DND-41 (cell line): ENCODE measurements at regions not wholly inside any gene's neighbourhood (a gene's known extent, or its start where the extent isn't known, plus 50 kb on each side); places are given as distances from the start of the nearest gene placed in this dataset.

Source experiments
- CTCF ChIP-seq: IDR thresholded peaks from 2 replicates; pipeline ENCODE4 v1.5.1; 2012; ENCODE audit warnings: borderline replicate concordance, low read length, moderate library complexity, mild to moderate bottlenecking; ENCODE audit not compliant: poor library complexity, severe bottlenecking; ENCODE audit errors: extremely low read depth
- EZH2 ChIP-seq: IDR thresholded peaks from 3 replicates; pipeline ENCODE4 v1.6.1; 2012; ENCODE audit warnings: borderline replicate concordance, low read depth, mild to moderate bottlenecking, moderate library complexity, low read length, inconsistent platforms; ENCODE audit not compliant: severe bottlenecking

- no peak for TF ChIP-seq EZH2
- TF ChIP-seq CTCF = no peak
Observed at GRCh38 chr6:164791498-164791897, 517.9 kb downstream of the C6orf118 start.
